A673 (cell line): ENCODE measurements at regions not wholly inside any gene's neighbourhood (a gene's known extent, or its start where the extent isn't known, plus 50 kb on each side); places are given as distances from the start of the nearest gene placed in this dataset.

Source experiments
- BruUV-seq: library from RNA; stranded (reverse); fragments of 400-500 nt; replicated peaks from 2 replicates; lab custom pipeline; 2021; lab: Mats Ljungman, UMichigan
- CTCF ChIA-PET: fragments of 300-600 bp; sonication (Branson Sonifier 250); formaldehyde crosslinking; loops from one replicate; lab custom pipeline; 2022; ENCODE audit warnings: antibody characterized with exemption; lab: Charles Lee
- POLR2A ChIA-PET: fragments of 300-600 bp; sonication (Branson Sonifier 250); formaldehyde crosslinking; loops from one replicate; lab custom pipeline; 2022; ENCODE audit warnings: antibody characterized with exemption; ENCODE audit not compliant: low non-redundant PET; lab: Charles Lee
- DNase-seq: peaks from one replicate; pipeline ENCODE4 v3.0.0-alpha.2; 2015; ENCODE audit warnings: low spot score
- H3K27ac ChIP-seq: fragments of 200-600 bp; sonication (generic); 2 replicates; pipeline ENCODE4 v1.5.1; 2016; ENCODE audit warnings: mixed run types, low read depth, mild to moderate bottlenecking, mixed read lengths, antibody characterized with exemption, low read length; ENCODE audit not compliant: poor library complexity, severe bottlenecking
- H3K27me3 ChIP-seq: fragments of 200-600 bp; sonication (generic); replicated peaks from 2 replicates; pipeline ENCODE4 v1.6.1; 2017; ENCODE audit warnings: mixed run types, low read depth, mild to moderate bottlenecking, mixed read lengths, antibody characterized with exemption, low read length; ENCODE audit not compliant: insufficient read depth, poor library complexity
- H3K36me3 ChIP-seq: fragments of 200-600 bp; sonication (generic); 2 replicates; pipeline ENCODE4 v1.6.1; 2016; ENCODE audit warnings: mixed run types, mild to moderate bottlenecking, mixed read lengths, antibody characterized with exemption, low read length; ENCODE audit not compliant: insufficient read depth, poor library complexity, severe bottlenecking
- H3K4me1 ChIP-seq: fragments of 200-600 bp; sonication (generic); 2 replicates; pipeline ENCODE4 v1.6.1; 2017; ENCODE audit warnings: mixed run types, mild to moderate bottlenecking, mixed read lengths, antibody characterized with exemption, low read length; ENCODE audit not compliant: insufficient read depth, poor library complexity, severe bottlenecking
- H3K4me3 ChIP-seq: fragments of 200-600 bp; sonication (generic); 2 replicates; pipeline ENCODE4 v1.5.1; 2016; ENCODE audit warnings: low read depth, mixed run types, mild to moderate bottlenecking, mixed read lengths, low read length; ENCODE audit not compliant: poor library complexity, severe bottlenecking
- H3K9me3 ChIP-seq: fragments of 200-600 bp; sonication (generic); 2 replicates; pipeline ENCODE4 v1.6.1; 2016; ENCODE audit warnings: mixed run types, low read depth, mild to moderate bottlenecking, mixed read lengths, antibody characterized with exemption, low read length; ENCODE audit not compliant: poor library complexity, severe bottlenecking
- EZH2 ChIP-seq: fragments of 200-600 bp; sonication (generic); IDR thresholded peaks from 2 replicates; pipeline ENCODE4 v1.6.1; 2017; ENCODE audit warnings: borderline replicate concordance, low read depth, mild to moderate bottlenecking, mixed read lengths, antibody characterized with exemption, low read length; ENCODE audit not compliant: poor library complexity, severe bottlenecking
- intact Hi-C: fragments of 100-400 bp; cut with micrococcal nuclease; formaldehyde crosslinking; loops from one replicate; pipeline ENCODE4 v1.10.0; 2022; ENCODE audit not compliant: unreplicated experiment
- TF ChIP-seq, protein P1 (sequence below): fragments of 300-800, 200-600 bp; sonication (generic); conservative IDR thresholded peaks from 2 replicates; pipeline ENCODE4 v1.5.1; 2017; ENCODE audit warnings: low read depth, mild to moderate bottlenecking, antibody characterized with exemption, low read length, moderate library complexity, mixed read lengths

- no peak for DNase-seq
- Histone ChIP-seq H3K4me1 (no peaks in the 10 kb centered on the region), H3K9me3 (no peaks in the 10 kb centered on the region), H3K4me3 (no peak overlapping the region), H3K27me3 (no peaks in the 10 kb centered on the region), H3K27ac (no peak overlapping the region), H3K36me3 (no peaks in the 10 kb centered on the region)
- ChIA-PET CTCF (no interaction called here), POLR2A (no interaction called here)
- BruUV-seq, result no TSS peak
- intact Hi-C loops, result loop anchor here (10.0 kb wide), 1 partner anchor 511 kb away; no protein-coding TSS in a partner anchor
- TF ChIP-seq, protein P1, sequence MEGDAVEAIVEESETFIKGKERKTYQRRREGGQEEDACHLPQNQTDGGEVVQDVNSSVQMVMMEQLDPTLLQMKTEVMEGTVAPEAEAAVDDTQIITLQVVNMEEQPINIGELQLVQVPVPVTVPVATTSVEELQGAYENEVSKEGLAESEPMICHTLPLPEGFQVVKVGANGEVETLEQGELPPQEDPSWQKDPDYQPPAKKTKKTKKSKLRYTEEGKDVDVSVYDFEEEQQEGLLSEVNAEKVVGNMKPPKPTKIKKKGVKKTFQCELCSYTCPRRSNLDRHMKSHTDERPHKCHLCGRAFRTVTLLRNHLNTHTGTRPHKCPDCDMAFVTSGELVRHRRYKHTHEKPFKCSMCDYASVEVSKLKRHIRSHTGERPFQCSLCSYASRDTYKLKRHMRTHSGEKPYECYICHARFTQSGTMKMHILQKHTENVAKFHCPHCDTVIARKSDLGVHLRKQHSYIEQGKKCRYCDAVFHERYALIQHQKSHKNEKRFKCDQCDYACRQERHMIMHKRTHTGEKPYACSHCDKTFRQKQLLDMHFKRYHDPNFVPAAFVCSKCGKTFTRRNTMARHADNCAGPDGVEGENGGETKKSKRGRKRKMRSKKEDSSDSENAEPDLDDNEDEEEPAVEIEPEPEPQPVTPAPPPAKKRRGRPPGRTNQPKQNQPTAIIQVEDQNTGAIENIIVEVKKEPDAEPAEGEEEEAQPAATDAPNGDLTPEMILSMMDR, result no peak
- TF ChIP-seq EZH2, result no peak
Measured at GRCh38 chr11:43145653-43146052, 166.1 kb upstream of the API5 start.

DNA sequence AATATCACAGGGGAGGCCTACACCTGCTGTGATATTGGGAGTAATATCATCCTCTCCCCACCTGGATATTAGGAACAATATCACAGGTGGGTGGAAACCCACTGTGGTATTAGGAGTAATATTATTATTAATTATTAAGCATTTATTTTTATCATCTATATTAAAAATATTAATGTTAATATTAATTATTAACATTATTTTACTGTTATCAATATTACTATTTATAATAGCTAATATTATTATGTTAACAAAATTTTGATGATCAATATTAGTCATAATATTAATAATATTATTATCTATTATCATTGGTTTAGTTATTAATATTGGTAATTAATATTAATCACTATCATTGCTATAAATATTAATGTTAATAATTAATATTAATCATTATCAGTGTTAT, 161.1 kb upstream of the API5 start:
- ChIA-PET CTCF (no interaction called here), POLR2A (no interaction called here)
- intact Hi-C loops, result no loop called here
- BruUV-seq, result no TSS peak
- no peaks in the 10 kb centered on the region for H3K9me3 ChIP-seq
- no peak for DNase-seq
- H3K27ac ChIP-seq, result no peak overlapping the region
- no peaks in the 10 kb centered on the region for H3K36me3 ChIP-seq
- no peaks in the 10 kb centered on the region for H3K27me3 ChIP-seq
- H3K4me1 ChIP-seq, result no peaks in the 10 kb centered on the region
- TF ChIP-seq, protein P1, result no peak
- TF ChIP-seq EZH2, result no peak
- H3K4me3 ChIP-seq, result no peak overlapping the region

DNA sequence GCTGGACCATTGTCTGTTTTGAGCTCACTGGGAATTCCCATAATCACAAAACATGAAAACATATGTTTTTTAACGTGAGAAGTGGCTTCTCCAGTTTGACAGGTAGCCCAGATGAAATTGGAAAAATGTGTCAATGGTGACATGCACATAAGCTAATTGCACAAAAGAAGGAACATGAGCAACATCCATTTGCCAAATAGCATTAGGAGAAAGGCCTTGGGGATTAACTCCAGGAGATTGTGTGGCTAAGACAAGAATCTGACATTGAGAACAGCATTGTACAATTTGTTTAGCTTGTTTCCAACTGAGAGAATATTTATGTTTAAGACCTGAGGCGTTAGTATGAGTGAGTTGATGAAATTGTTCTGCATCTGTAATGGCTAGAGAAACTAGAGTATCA, 147.0 kb upstream of the API5 start:
- Histone ChIP-seq H3K4me1 (no peaks in the 10 kb centered on the region), H3K4me3 (no peak overlapping the region), H3K27me3 (no peaks in the 10 kb centered on the region), H3K27ac (no peak overlapping the region), H3K9me3 (peaks cover 3% of the 10 kb centered on the region), H3K36me3 (no peaks in the 10 kb centered on the region)
- POLR2A ChIA-PET, result no interaction called here
- BruUV-seq, result no TSS peak
- intact Hi-C loops, result no loop called here
- CTCF ChIA-PET, result no interaction called here
- no peak for TF ChIP-seq EZH2
- TF ChIP-seq, protein P1, result no peak
- DNase-seq, result no peak
